GM21515 (cell line): ENCODE measurements at regions not wholly inside any gene's neighbourhood (a gene's known extent, or its start where the extent isn't known, plus 50 kb on each side); places are given as distances from the start of the nearest gene placed in this dataset.
"Not testable (repeated sequence)": the region's sequence is repeated elsewhere in the genome, so short reads cannot be mapped to it uniquely, and the experiment has no call there.

ENCODE experiments used
- ATAC-seq: cut with Tn5 transposase; IDR thresholded peaks from one replicate; pipeline ENCODE4 v1.9.1; 2021; ENCODE audit not compliant: unreplicated experiment

- no peak for ATAC-seq
Measured at GRCh38 chr17:56690441-56691291, 97.2 kb downstream of the NOG start.

GRCh38 chr17:56694825-56695224 is 101.3 kb downstream of the NOG start:
- no peak for ATAC-seq

GRCh38 chr17:56697190-56697589 is 103.7 kb downstream of the NOG start:
- no peak for ATAC-seq

- ATAC-seq, result no peak
Measured at GRCh38 chr17:56699186-56699894, 105.8 kb downstream of the NOG start.

GRCh38 chr17:56700919-56701420 is 107.5 kb downstream of the NOG start:
- ATAC-seq, result no peak

- ATAC-seq, result no peak
Measured at GRCh38 chr17:56707312-56708219, 114.1 kb downstream of the NOG start.

GRCh38 chr17:56708220-56708558 is 114.7 kb downstream of the NOG start:
- ATAC-seq, result no peak

GRCh38 chr17:56708670-56709410 is 115.3 kb downstream of the NOG start:
- ATAC-seq, result no peak

GRCh38 chr17:56710986-56711385 is 117.5 kb downstream of the NOG start:
- no peak for ATAC-seq

GRCh38 chr17:56715613-56716357 is 117.9 kb downstream of the C17orf67 start:
- ATAC-seq, result peak; percentile 88

- ATAC-seq, result no peak
Measured at GRCh38 chr17:56717471-56717870, 116.2 kb downstream of the C17orf67 start.

GRCh38 chr17:56718515-56718914 is 115.2 kb downstream of the C17orf67 start:
- no peak for ATAC-seq

- no peak for ATAC-seq
Measured at GRCh38 chr17:56723421-56723820, 110.3 kb downstream of the C17orf67 start.

- no peak for ATAC-seq
Measured at GRCh38 chr17:56724664-56725063, 109.1 kb downstream of the C17orf67 start.

GRCh38 chr17:56725144-56725543 is 108.6 kb downstream of the C17orf67 start:
- ATAC-seq, result no peak

GRCh38 chr17:56727876-56728617 is 105.7 kb downstream of the C17orf67 start:
- ATAC-seq, result no peak

GRCh38 chr17:56731096-56731495 is 102.6 kb downstream of the C17orf67 start:
- ATAC-seq, result not testable (repeated sequence)

- ATAC-seq, result no peak
Measured at GRCh38 chr17:56733833-56734232, 99.9 kb downstream of the C17orf67 start.

GRCh38 chr17:56735842-56736241 is 97.9 kb downstream of the C17orf67 start:
- no peak for ATAC-seq
